GM12872 (cell line): ENCODE measurements at regions not wholly inside any gene's neighbourhood (a gene's known extent, or its start where the extent isn't known, plus 50 kb on each side); places are given as distances from the start of the nearest gene placed in this dataset.

Experiments
- TF ChIP-seq, protein P1 (sequence below): IDR thresholded peaks from 3 replicates; pipeline ENCODE4 v1.5.1; 2011; ENCODE audit warnings: low read depth, mild to moderate bottlenecking, low read length, moderate library complexity; ENCODE audit not compliant: insufficient read depth

DNA sequence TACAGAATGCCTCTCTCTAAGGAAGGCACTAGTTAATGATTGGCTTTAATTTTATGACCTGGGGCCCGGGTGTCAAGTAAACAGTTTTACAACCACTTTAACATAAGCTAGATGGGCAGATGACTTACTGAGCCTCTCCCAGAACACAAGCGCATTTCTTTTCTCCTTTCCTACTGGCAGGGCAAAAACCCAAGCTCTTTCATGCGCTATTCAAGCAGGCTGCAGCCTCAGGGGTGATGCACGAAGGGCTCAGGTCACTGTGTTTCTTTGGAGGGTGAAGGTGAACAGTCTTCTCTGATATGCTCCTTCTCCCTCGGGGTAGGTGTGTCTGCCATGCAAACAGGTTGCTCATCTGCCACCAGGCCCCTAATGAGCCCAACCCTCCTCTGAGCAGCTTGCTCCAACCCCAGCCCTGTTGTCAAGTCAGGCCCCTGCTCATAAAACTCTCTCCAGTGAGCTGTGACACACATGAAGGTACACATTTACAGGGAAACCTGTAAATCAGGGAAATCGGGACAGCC, 73.5 kb upstream of the CDH4 start:
- TF ChIP-seq, protein P1, sequence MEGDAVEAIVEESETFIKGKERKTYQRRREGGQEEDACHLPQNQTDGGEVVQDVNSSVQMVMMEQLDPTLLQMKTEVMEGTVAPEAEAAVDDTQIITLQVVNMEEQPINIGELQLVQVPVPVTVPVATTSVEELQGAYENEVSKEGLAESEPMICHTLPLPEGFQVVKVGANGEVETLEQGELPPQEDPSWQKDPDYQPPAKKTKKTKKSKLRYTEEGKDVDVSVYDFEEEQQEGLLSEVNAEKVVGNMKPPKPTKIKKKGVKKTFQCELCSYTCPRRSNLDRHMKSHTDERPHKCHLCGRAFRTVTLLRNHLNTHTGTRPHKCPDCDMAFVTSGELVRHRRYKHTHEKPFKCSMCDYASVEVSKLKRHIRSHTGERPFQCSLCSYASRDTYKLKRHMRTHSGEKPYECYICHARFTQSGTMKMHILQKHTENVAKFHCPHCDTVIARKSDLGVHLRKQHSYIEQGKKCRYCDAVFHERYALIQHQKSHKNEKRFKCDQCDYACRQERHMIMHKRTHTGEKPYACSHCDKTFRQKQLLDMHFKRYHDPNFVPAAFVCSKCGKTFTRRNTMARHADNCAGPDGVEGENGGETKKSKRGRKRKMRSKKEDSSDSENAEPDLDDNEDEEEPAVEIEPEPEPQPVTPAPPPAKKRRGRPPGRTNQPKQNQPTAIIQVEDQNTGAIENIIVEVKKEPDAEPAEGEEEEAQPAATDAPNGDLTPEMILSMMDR = no peak

DNA sequence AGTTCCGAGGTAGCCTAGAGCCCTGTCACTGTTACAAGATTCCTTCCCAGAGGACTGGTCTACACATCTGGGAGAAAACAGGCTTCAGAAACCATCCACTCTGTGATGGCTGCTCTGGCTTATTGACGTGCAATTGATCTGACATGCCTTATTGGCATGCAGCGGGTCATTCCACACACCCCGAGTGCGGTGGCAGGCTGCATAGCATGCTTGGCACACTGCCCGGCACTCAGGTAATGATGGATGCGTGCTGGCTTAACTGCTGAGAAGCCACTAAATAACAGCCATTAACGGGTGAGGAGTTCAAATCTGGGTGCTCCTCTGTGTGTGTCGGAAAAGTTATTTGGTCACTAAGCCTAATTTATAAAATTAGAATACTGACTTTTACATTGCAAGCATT, 67.9 kb upstream of the CDH4 start:
- TF ChIP-seq, protein P1 = no peak

DNA sequence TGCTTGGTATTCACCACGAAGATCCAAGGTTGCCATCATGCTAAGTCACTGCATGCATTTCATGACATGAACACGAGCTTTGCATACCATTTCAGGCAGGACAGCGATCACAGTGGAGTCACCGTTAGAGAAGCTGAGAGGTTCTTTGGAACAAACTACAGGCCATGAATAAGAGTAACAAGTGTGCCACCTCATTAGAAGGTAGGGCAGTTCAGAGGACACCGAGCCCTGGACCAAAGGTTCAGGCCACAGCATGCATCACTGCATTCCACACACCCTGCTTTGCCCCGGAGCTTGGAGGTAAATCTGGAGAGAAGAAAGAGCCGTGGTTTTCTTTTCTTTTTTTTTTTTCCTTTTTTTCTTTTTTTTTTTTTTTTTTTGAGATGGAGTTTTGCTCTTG, 66.9 kb upstream of the CDH4 start:
- TF ChIP-seq, protein P1 = no peak

DNA sequence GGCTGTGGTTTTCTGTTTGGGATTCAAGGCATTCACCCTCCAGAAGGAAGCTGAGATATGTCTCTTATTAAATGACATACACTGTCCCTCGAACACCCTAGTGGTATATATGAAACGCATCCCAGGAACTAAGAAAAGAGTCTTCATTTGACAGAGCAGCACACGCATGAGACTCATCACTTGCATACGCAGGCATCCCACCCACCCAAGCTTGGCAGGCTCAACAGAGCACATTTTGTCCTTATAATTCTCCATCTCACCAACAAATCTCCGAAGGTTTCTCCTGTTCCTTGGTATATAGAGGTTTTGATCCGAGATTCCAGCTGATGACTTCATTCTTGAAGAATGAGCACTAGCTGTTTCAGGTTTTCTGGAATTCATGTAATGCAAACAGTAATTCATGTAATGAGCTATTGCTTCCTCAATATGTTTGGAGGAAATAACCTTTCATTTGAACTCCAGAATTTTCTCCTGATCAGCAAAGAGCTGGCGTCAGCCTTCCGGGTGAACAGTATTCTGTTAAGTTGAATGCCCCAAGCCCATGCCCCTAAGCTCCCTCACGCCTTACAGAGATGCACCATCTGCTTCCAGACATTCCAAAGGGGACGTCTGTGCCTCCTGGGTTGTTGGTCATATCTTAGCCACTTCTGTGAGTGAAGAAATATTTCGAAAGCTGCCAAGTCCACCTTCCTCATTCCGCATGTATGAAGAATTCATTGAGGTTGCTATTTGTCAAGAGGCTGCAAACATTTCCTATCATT, 66.0 kb upstream of the CDH4 start:
- TF ChIP-seq, protein P1 = no peak

DNA sequence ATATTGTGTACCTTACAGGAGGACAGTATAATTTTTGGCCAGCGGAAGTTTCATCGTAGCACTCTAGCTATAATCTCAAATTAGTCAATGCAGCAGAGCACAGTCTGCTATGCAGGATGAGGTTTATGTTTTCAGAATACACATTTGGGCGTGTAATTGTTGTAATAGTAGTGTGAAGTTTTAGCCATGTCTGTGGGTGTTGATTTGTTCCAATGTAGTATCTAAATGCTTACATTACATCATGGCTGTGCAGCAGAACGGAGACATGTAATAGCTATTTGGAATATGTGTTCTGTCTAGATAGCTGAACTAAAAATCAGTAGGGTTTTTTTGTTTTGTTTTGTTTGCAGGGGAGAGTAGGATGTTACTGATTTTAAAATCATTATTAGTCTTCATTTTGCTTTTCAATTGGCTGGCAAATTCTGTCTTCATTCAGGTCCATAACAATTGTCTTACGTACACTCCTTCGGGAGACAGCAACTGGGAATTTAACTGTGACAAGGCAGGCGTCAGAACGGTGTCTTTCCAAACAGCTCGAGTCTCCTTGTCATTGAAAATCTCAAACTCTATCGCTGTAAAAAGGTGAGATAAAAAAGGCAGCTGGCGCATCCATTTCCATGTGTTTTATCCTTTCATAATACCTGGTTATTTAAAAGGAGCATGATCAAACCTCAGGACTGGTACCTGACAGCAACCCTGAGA, 65.1 kb upstream of the CDH4 start:
- TF ChIP-seq, protein P1 = no peak

DNA sequence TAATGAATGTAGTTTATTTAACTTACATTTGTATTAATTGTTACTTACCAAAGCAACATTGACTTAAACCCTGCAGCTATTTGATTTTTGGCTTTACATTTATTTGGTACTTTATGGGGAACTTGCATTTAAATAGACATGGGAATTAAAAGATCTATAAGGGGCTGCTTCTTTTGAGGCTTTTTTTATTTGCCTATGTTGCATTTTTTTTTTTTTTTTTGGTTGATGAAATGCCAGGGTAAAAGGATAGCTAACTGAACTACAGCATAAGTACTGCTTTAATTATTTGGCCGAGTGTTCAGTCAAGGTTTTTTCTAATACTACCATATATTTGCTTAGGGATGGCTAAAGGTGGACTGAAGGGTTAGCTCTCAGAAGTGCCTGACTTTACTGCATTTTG, 62.5 kb upstream of the CDH4 start:
- TF ChIP-seq, protein P1 = no peak

DNA sequence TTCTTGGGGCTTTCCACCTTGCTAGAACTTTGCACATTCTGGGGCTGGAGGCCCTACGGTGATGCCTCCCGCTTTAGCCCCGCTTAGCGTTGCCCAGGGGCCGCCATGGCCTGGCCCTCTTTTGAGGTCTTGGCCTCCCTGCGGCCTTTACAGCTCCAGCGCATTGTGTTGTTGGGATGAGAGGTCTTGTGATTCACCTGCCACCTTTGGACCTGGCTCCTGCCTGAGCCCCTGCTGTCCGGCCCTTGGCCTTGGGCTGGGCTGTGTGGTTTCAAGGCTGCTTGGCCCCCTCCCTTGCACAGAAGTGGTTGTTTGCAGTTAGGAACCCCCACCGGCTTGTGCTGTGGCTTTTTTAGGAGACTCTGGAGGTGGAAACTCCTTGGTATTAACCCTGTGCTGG, 61.0 kb upstream of the CDH4 start:
- TF ChIP-seq, protein P1 = no peak
